Head of caudate nucleus (tissue), 42 donors: ENCODE measurements at regions not wholly inside any gene's neighbourhood (a gene's known extent, or its start where the extent isn't known, plus 50 kb on each side); places are given as distances from the start of the nearest gene placed in this dataset.
"Not testable (repeated sequence)": the region's sequence is repeated elsewhere in the genome, so short reads cannot be mapped to it uniquely, and the experiment has no call there.

Experiments
- DNase-seq, 42 donors: peaks; one replicate each; pipeline versions ENCODE4 v3.0.0 to v3.0.0-alpha.2; 2020 to 2021; ENCODE audit warnings: mixed read lengths in 7 of 42
- intact Hi-C: fragments of 100-400 bp; cut with DNase I; formaldehyde crosslinking; loops from one replicate; pipeline ENCODE4 v1.15.0; 2022

GRCh38 chr1:221497046-221497445 is 244.8 kb downstream of the DUSP10 start:
- DNase-seq, result no peak
- intact Hi-C loops, result no loop called here

- intact Hi-C loops, result no loop called here
- no peak for DNase-seq
Observed at GRCh38 chr1:221503268-221503667, 238.6 kb downstream of the DUSP10 start.

- no peak for DNase-seq
- intact Hi-C loops, result no loop called here
Observed at GRCh38 chr1:221509575-221510355, 232.1 kb downstream of the DUSP10 start.

- no peak for DNase-seq
- intact Hi-C loops, result no loop called here
Observed at GRCh38 chr1:221510793-221511503, 230.9 kb downstream of the DUSP10 start.

GRCh38 chr1:221511797-221512196 is 230.1 kb downstream of the DUSP10 start:
- intact Hi-C loops, result no loop called here
- no peak for DNase-seq

GRCh38 chr1:221514806-221515205 is 227.1 kb downstream of the DUSP10 start:
- intact Hi-C loops, result no loop called here

GRCh38 chr1:221515496-221515895 is 226.4 kb downstream of the DUSP10 start:
- intact Hi-C loops, result no loop called here

More at GRCh38 chr1:221514806-221515205, 227.1 kb downstream of the DUSP10 start:
- no peak for DNase-seq

GRCh38 chr1:221517961-221518360 is 223.9 kb downstream of the DUSP10 start:
- no peak for DNase-seq
- intact Hi-C loops, result no loop called here

More at GRCh38 chr1:221515496-221515895, 226.4 kb downstream of the DUSP10 start:
- DNase-seq, result no peak

- no peak for DNase-seq
- intact Hi-C loops, result no loop called here
Observed at GRCh38 chr1:221520250-221520649, 221.6 kb downstream of the DUSP10 start.

- no peak for DNase-seq
- intact Hi-C loops, result no loop called here
Observed at GRCh38 chr1:221521686-221522085, 220.2 kb downstream of the DUSP10 start.

GRCh38 chr1:221522529-221522940 is 219.4 kb downstream of the DUSP10 start:
- DNase-seq, result no peak
- intact Hi-C loops, result no loop called here

GRCh38 chr1:221525749-221526148 is 216.1 kb downstream of the DUSP10 start:
- intact Hi-C loops, result no loop called here
- DNase-seq, result no peak

- no peak for DNase-seq
Observed at GRCh38 chr1:221527302-221527701, 214.6 kb downstream of the DUSP10 start.

GRCh38 chr1:221527886-221528624 is 213.8 kb downstream of the DUSP10 start:
- no peak for DNase-seq
- intact Hi-C loops, result no loop called here

More at GRCh38 chr1:221527302-221527701, 214.6 kb downstream of the DUSP10 start:
- intact Hi-C loops, result no loop called here

- DNase-seq, intact Hi-C loops: not testable (repeated sequence)
Observed at GRCh38 chr1:221530159-221530558, 211.7 kb downstream of the DUSP10 start.

- intact Hi-C loops, result no loop called here
- DNase-seq, result no peak
Observed at GRCh38 chr1:221530791-221531190, 211.1 kb downstream of the DUSP10 start.

- no peak for DNase-seq
- intact Hi-C loops, result no loop called here
Observed at GRCh38 chr1:221532071-221532773, 209.7 kb downstream of the DUSP10 start.

- intact Hi-C loops, result loop anchor here (10.0 kb wide), 1 partner anchor 204 kb away; the partner anchor contains the start of gene DUSP10
Observed at GRCh38 chr1:221541296-221541695, 200.6 kb downstream of the DUSP10 start.

GRCh38 chr1:221543529-221544120 is 198.3 kb downstream of the DUSP10 start:
- peak in 3 of 42 donors; percentile 10 to 23 (median 12) for DNase-seq
- intact Hi-C loops, result loop anchor here (10.0 kb wide), 1 partner anchor 201 kb away; the partner anchor contains the start of gene DUSP10

More at GRCh38 chr1:221541296-221541695, 200.6 kb downstream of the DUSP10 start:
- DNase-seq, result no peak
